ENCODE measurements at regions not wholly inside any gene's neighbourhood (a gene's known extent, or its start where the extent isn't known, plus 50 kb on each side); places are given as distances from the start of the nearest gene placed in this dataset.

DNA sequence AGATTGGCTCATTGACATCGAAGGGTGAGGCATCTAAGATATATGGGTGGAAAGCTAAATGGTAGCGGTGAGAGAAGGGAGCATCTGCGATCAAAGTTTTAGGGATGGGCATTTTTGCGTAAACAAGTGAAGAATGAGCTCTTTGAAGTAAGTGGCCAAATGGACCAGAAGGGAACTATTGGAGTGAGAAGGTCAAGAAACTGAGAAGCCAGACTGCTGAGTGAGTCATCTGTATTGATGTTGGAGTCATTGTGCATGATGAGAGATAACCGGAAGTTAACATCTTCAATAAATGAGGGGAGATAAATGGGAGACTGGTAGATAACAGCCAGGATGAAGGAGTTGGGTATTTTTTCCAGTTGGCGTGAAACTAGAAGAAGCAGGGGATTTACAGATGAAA is 271.9 kb upstream of the PDE3A start:
- no peaks in the 10 kb centered on the region for H3K4me1 Mint-ChIP-seq (ENCODE audit: unreplicated experiment)
- H3K4me3 Mint-ChIP-seq (ENCODE audit: unreplicated experiment): no peak overlapping the region

DNA sequence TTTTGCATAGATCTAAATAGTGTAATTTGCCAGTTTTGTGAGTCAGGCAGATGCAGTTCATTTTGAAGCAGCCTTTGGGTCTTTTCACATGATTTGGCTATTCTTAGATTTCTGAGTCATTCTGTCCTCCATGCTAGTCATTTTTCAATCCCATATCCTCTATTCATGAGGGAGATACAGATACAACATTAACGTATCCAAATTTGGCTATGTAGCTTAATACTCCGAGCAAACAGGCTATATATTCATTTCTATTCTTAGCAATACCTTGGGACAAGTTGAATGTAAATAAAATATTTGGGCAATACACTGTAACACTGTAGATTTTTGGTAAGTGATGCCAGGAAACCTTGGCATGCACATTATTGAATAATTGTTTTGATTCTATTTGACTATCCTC is 270.7 kb upstream of the PDE3A start:
- peaks cover 3% of the 10 kb centered on the region for H3K27me3 Mint-ChIP-seq (ENCODE audit: unreplicated experiment)
- no peak overlapping the region for H3K4me3 Mint-ChIP-seq (ENCODE audit: unreplicated experiment)
- no peak for DNase-seq (ENCODE audit: low spot score)
- H3K27ac Mint-ChIP-seq (ENCODE audit: unreplicated experiment): no peak overlapping the region
- H3K9me3 Mint-ChIP-seq (ENCODE audit: unreplicated experiment): no peaks in the 10 kb centered on the region
- H3K4me1 Mint-ChIP-seq (ENCODE audit: unreplicated experiment): no peaks in the 10 kb centered on the region
- H3K36me3 Mint-ChIP-seq (ENCODE audit: low read depth, unreplicated experiment): no peaks in the 10 kb centered on the region
- TF ChIP-seq, protein P1, sequence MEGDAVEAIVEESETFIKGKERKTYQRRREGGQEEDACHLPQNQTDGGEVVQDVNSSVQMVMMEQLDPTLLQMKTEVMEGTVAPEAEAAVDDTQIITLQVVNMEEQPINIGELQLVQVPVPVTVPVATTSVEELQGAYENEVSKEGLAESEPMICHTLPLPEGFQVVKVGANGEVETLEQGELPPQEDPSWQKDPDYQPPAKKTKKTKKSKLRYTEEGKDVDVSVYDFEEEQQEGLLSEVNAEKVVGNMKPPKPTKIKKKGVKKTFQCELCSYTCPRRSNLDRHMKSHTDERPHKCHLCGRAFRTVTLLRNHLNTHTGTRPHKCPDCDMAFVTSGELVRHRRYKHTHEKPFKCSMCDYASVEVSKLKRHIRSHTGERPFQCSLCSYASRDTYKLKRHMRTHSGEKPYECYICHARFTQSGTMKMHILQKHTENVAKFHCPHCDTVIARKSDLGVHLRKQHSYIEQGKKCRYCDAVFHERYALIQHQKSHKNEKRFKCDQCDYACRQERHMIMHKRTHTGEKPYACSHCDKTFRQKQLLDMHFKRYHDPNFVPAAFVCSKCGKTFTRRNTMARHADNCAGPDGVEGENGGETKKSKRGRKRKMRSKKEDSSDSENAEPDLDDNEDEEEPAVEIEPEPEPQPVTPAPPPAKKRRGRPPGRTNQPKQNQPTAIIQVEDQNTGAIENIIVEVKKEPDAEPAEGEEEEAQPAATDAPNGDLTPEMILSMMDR (IDR thresholded peaks at IDR 0.05; ENCODE audit: unreplicated experiment): no peak

More for the DNA sequence above, 271.9 kb upstream of the PDE3A start:
- Mint-ChIP-seq H3K27ac (ENCODE audit: unreplicated experiment) (no peak overlapping the region), H3K36me3 (ENCODE audit: low read depth, unreplicated experiment) (no peaks in the 10 kb centered on the region), H3K9me3 (ENCODE audit: unreplicated experiment) (no peaks in the 10 kb centered on the region), H3K27me3 (ENCODE audit: unreplicated experiment) (peaks cover 3% of the 10 kb centered on the region)
- DNase-seq (ENCODE audit: low spot score): no peak
- TF ChIP-seq, protein P1 (IDR thresholded peaks at IDR 0.05; ENCODE audit: unreplicated experiment): no peak

DNA sequence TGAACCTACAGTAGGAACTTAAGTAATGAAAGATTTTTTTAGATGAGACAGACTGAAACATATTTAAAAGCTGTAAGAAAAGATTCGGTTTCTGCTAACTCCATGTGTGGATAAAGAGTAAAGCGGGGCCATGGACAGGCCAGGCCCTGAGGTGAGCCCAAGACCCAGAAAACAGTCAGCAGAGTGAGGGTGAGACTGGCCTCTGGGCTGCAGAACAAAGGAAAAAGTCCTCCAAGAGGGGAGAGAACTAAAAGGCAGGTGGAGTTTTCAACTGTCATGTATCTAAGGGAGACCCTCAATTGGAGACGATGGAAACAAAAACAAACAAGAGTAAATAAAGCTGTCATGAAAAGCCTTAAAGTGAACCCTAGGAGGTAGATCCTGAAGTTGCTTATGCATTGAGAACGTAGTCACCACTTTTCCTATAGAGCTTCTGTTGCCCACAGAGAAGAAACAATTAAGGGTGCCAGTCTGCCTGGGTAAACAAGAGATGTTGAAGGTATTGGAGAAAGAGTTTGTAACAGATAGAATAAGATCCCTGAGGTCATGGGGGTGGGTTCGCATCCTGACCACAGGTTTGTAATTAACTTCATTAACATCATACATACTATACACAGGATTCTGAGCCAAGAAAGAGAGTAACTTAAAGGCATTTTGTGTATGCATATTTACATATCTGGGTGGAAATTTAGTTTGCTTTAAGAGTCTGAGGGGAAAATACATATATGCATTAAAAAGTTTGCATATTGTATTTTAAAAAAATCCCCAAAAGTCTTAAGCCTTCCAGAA is 268.7 kb upstream of the PDE3A start:
- Mint-ChIP-seq H3K27ac (ENCODE audit: unreplicated experiment) (no peak overlapping the region), H3K4me3 (ENCODE audit: unreplicated experiment) (no peak overlapping the region), H3K4me1 (ENCODE audit: unreplicated experiment) (no peaks in the 10 kb centered on the region), H3K36me3 (ENCODE audit: low read depth, unreplicated experiment) (no peaks in the 10 kb centered on the region), H3K9me3 (ENCODE audit: unreplicated experiment) (no peaks in the 10 kb centered on the region), H3K27me3 (ENCODE audit: unreplicated experiment) (peaks cover 3% of the 10 kb centered on the region)
- no peak for DNase-seq (ENCODE audit: low spot score)
- TF ChIP-seq, protein P1 (IDR thresholded peaks at IDR 0.05; ENCODE audit: unreplicated experiment): no peak

DNA sequence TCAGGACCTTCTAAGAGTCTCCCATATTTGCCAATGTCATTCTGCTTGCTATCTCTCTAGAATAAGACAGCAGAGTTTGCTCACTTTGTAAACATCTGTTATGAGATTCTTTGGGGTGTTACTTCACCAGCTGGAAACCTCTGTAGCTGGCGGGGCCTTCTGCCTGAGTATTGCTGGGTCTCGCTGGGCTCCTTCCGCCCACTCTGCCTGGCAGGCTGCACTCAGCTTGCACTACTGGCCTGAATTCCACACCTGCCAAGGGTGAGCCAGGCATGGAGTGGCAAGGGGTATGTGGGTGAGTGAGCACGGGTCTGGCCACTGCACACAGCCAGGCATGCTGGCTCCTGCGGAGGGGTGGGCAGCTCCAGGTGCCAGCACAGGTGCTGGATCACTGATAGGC is 267.3 kb upstream of the PDE3A start:
- no peak for DNase-seq (ENCODE audit: low spot score)
- no peaks in the 10 kb centered on the region for H3K36me3 Mint-ChIP-seq (ENCODE audit: low read depth, unreplicated experiment)
- no peak overlapping the region for H3K4me3 Mint-ChIP-seq (ENCODE audit: unreplicated experiment)
- no peaks in the 10 kb centered on the region for H3K4me1 Mint-ChIP-seq (ENCODE audit: unreplicated experiment)
- H3K27ac Mint-ChIP-seq (ENCODE audit: unreplicated experiment): no peak overlapping the region
- TF ChIP-seq, protein P1 (IDR thresholded peaks at IDR 0.05; ENCODE audit: unreplicated experiment): no peak
- peaks cover 1% of the 10 kb centered on the region for H3K27me3 Mint-ChIP-seq (ENCODE audit: unreplicated experiment)
- no peaks in the 10 kb centered on the region for H3K9me3 Mint-ChIP-seq (ENCODE audit: unreplicated experiment)

DNA sequence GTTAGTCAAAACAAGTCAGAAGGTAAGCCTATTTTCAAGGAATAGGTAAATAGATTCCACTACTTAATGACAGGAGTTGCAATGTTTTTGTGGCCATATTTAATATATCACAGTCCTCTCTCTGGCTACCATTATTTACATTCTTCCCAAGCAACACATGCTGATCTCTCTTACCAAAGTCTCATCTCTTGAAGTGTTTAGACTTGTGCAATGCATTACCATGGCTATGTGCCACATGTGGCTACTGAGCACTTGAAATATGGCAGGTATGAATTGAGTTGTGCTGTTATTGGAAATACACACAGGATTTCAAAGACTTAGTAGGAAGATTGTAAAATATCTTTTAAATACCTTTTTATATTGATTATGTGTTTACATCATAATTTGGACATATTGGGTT is 262.4 kb upstream of the PDE3A start:
- DNase-seq (ENCODE audit: low spot score): no peak
- Mint-ChIP-seq H3K27ac (ENCODE audit: unreplicated experiment) (no peak overlapping the region), H3K27me3 (ENCODE audit: unreplicated experiment) (no peaks in the 10 kb centered on the region), H3K4me3 (ENCODE audit: unreplicated experiment) (no peak overlapping the region), H3K9me3 (ENCODE audit: unreplicated experiment) (no peaks in the 10 kb centered on the region), H3K36me3 (ENCODE audit: low read depth, unreplicated experiment) (no peaks in the 10 kb centered on the region), H3K4me1 (ENCODE audit: unreplicated experiment) (no peaks in the 10 kb centered on the region)
- TF ChIP-seq, protein P1 (IDR thresholded peaks at IDR 0.05; ENCODE audit: unreplicated experiment): no peak
